HEK293T (cell line): ENCODE measurements at regions not wholly inside any gene's neighbourhood (a gene's known extent, or its start where the extent isn't known, plus 50 kb on each side); places are given as distances from the start of the nearest gene placed in this dataset.
"Not testable (repeated sequence)": the region's sequence is repeated elsewhere in the genome, so short reads cannot be mapped to it uniquely, and the experiment has no call there.

Experiments
- CTCF ChIA-PET: fragments of 350-600 bp; formaldehyde crosslinking; extraction: SDS; loops from one replicate; lab custom pipeline; 2021; ENCODE audit warnings: antibody characterized with exemption, inconsistent platforms; lab: Yijun Ruan, JAX
- POLR2A ChIA-PET: fragments of 350-600 bp; formaldehyde crosslinking; extraction: SDS; loops from one replicate; lab custom pipeline; 2020; ENCODE audit warnings: antibody characterized with exemption, inconsistent platforms; lab: Yijun Ruan, JAX
- DNase-seq: peaks from one replicate; pipeline ENCODE4 v3.0.0; 2012; ENCODE audit warnings: mixed read lengths; ENCODE audit errors: extremely low spot score
- ARNT ChIP-seq: fragments of 450-650 bp; IDR thresholded peaks from 2 replicates; pipeline ENCODE4 v1.6.1; 2017; ENCODE audit warnings: mild to moderate bottlenecking
- BHLHE40 ChIP-seq: fragments of 450-650 bp; IDR thresholded peaks from 2 replicates; pipeline ENCODE4 v1.6.1; 2016; ENCODE audit warnings: mild to moderate bottlenecking, moderate library complexity, borderline replicate concordance
- CTBP1 ChIP-seq: fragments of 450-650 bp; IDR thresholded peaks from 2 replicates; pipeline ENCODE4 v1.6.1; 2016; ENCODE audit warnings: borderline replicate concordance
- ELF4 ChIP-seq: fragments of 450-650 bp; IDR thresholded peaks from 2 replicates; pipeline ENCODE4 v1.6.1; 2017; ENCODE audit warnings: antibody characterized with exemption
- FOXA1 ChIP-seq: fragments of 450-650 bp; IDR thresholded peaks from 2 replicates; pipeline ENCODE4 v1.6.1; 2016; ENCODE audit warnings: mild to moderate bottlenecking
- FOXK2 ChIP-seq: fragments of 450-650 bp; IDR thresholded peaks from 2 replicates; pipeline ENCODE4 v1.6.1; 2016; ENCODE audit warnings: mild to moderate bottlenecking
- FOXM1 ChIP-seq: fragments of 450-650 bp; IDR thresholded peaks from 2 replicates; pipeline ENCODE4 v1.6.1; 2017; ENCODE audit warnings: mild to moderate bottlenecking, borderline replicate concordance
- HDGF ChIP-seq: fragments of 450-650 bp; IDR thresholded peaks from 2 replicates; pipeline ENCODE4 v1.6.1; 2017; ENCODE audit warnings: antibody characterized with exemption, borderline replicate concordance
- L3MBTL2 ChIP-seq: fragments of 450-650 bp; conservative IDR thresholded peaks from 2 replicates; pipeline ENCODE4 v1.6.1; 2016; ENCODE audit warnings: mild to moderate bottlenecking
- LEF1 ChIP-seq: fragments of 450-650 bp; IDR thresholded peaks from 2 replicates; pipeline ENCODE4 v1.6.1; 2017; ENCODE audit warnings: mild to moderate bottlenecking, borderline replicate concordance
- NFRKB ChIP-seq: fragments of 450-650 bp; IDR thresholded peaks from 2 replicates; pipeline ENCODE4 v1.6.1; 2016; ENCODE audit warnings: mild to moderate bottlenecking, moderate library complexity
- SP1 ChIP-seq: fragments of 450-650 bp; IDR thresholded peaks from 2 replicates; pipeline ENCODE4 v1.6.1; 2017
- SUZ12 ChIP-seq: fragments of 450-650 bp; IDR thresholded peaks from 2 replicates; pipeline ENCODE4 v1.6.1; 2016; ENCODE audit warnings: mild to moderate bottlenecking
- TARDBP ChIP-seq: fragments of 450-650 bp; IDR thresholded peaks from 2 replicates; pipeline ENCODE4 v1.6.1; 2016
- ZNF384 ChIP-seq: fragments of 450-650 bp; IDR thresholded peaks from 2 replicates; pipeline ENCODE4 v1.6.1; 2016
- TF ChIP-seq, protein P1 (sequence below): fragments of 450-650 bp; IDR thresholded peaks from 2 replicates; pipeline ENCODE4 v1.6.1; 2016

GRCh38 chr2:41320491-41320890, 727.3 kb upstream of the PKDCC start:
- no peak for DNase-seq
- ChIA-PET POLR2A (no interaction called here), CTCF (no interaction called here)
- TF ChIP-seq, protein P1, sequence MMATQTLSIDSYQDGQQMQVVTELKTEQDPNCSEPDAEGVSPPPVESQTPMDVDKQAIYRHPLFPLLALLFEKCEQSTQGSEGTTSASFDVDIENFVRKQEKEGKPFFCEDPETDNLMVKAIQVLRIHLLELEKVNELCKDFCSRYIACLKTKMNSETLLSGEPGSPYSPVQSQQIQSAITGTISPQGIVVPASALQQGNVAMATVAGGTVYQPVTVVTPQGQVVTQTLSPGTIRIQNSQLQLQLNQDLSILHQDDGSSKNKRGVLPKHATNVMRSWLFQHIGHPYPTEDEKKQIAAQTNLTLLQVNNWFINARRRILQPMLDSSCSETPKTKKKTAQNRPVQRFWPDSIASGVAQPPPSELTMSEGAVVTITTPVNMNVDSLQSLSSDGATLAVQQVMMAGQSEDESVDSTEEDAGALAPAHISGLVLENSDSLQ, result no peak
- no peak for TF ChIP-seq LEF1
- TF ChIP-seq SUZ12, result no peak
- TF ChIP-seq HDGF, result no peak
- no peak for TF ChIP-seq BHLHE40
- TF ChIP-seq NFRKB, result no peak
- TF ChIP-seq FOXM1, result no peak
- TF ChIP-seq FOXA1, result no peak
- no peak for TF ChIP-seq CTBP1
- no peak for TF ChIP-seq L3MBTL2
- TF ChIP-seq TARDBP, result no peak
- TF ChIP-seq ARNT, result no peak
- TF ChIP-seq SP1, result no peak
- TF ChIP-seq FOXK2, result no peak
- no peak for TF ChIP-seq ELF4
- no peak for TF ChIP-seq ZNF384

DNA sequence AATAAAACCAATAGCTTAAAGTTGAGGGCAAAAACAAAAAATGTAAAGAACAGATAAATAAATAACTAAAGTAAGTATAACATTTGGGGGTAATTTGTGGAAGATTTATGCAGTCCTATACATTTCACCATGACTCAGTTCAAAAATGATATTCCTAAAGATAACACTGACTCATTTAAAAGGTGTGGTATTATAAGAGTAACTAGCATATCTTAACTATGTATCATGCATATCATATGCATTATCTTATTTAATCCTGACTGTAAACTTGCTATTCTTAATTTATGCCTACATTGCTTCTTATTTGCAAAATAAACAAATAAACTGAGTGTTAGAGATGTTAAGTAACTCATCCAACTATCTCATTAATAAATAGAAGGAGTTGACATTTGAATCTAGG, 726.5 kb upstream of the PKDCC start:
- DNase-seq, result no peak
- POLR2A ChIA-PET, result no interaction called here
- CTCF ChIA-PET, result no interaction called here
- no peak for TF ChIP-seq FOXA1
- no peak for TF ChIP-seq FOXK2
- no peak for TF ChIP-seq ELF4
- TF ChIP-seq HDGF, result no peak
- TF ChIP-seq FOXM1, result no peak
- no peak for TF ChIP-seq NFRKB
- no peak for TF ChIP-seq SP1
- no peak for TF ChIP-seq ARNT
- no peak for TF ChIP-seq ZNF384
- TF ChIP-seq SUZ12, result no peak
- no peak for TF ChIP-seq TARDBP
- no peak for TF ChIP-seq BHLHE40
- TF ChIP-seq LEF1, result no peak
- TF ChIP-seq L3MBTL2, result no peak

DNA sequence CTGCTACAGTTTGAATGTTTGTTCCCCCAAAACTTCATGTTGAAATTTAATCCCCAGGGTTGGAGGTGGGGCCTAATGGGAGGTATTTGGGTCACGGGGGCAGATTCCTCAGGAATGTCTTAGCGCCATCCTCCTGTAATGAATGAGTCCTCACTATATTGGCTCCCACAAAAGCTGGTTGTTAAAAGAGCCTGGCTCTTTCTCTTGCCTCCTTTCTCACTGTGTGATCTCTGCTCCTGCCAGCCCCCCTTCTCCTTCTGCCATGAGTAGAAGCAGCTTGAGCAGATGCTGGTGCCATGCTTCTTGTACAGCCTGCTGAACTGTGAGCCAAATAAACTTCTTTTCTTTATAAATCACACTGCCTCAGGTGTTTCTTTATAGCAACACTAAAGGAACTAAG, 721.0 kb upstream of the PKDCC start:
- ChIA-PET CTCF (interaction anchor here (0.6 kb wide), 1 partner anchor 595 kb away, joined by 3 read pairs; no protein-coding TSS in a partner anchor), POLR2A (no interaction called here)
- TF ChIP-seq CTBP1, result no peak
- no peak for TF ChIP-seq ARNT
- DNase-seq, result no peak

- POLR2A ChIA-PET, result no interaction called here
- CTCF ChIA-PET, result no interaction called here
- TF ChIP-seq SP1, result no peak
- TF ChIP-seq LEF1, result no peak
- TF ChIP-seq FOXM1, result no peak
- no peak for TF ChIP-seq ARNT
- TF ChIP-seq ZNF384, result no peak
- TF ChIP-seq L3MBTL2, result no peak
- no peak for TF ChIP-seq HDGF
- TF ChIP-seq SUZ12, result no peak
- TF ChIP-seq BHLHE40, result no peak
- TF ChIP-seq ELF4, result no peak
- TF ChIP-seq TARDBP, result no peak
- no peak for TF ChIP-seq NFRKB
- no peak for TF ChIP-seq CTBP1
- no peak for TF ChIP-seq FOXK2
- TF ChIP-seq FOXA1, result no peak
- DNase-seq, result no peak
Measured at GRCh38 chr2:41329040-41329439, 718.8 kb upstream of the PKDCC start.

DNA sequence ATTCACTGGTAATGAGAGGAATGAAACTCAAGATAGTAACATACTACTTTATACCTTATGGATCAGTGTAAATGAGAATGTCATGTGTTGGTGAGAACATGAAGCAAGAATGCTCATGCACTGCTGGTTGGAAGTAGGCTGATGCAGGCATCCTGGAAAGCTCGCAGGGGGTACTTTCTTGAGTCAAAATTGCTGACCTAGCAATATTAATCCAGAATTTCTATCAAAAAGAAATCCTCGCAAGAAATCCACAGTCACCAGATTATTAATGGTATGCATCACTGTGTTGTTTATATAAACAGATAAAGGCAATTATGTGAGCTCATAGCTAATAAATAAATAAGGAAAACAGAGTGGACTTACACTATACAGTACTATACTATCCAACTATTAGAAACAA, 713.7 kb upstream of the PKDCC start:
- POLR2A ChIA-PET, result no interaction called here
- CTCF ChIA-PET, result interaction anchor here (0.6 kb wide), 1 partner anchor 42 kb away, joined by 3 read pairs; no protein-coding TSS in a partner anchor

GRCh38 chr2:41335573-41335972, 712.2 kb upstream of the PKDCC start:
- CTCF ChIA-PET, result not testable (repeated sequence)

More for the DNA sequence above, 713.7 kb upstream of the PKDCC start:
- no peak for DNase-seq
- TF ChIP-seq ZNF384 (no peak), FOXA1 (no peak), ARNT (no peak), LEF1 (no peak)

GRCh38 chr2:41337956-41338355, 709.9 kb upstream of the PKDCC start:
- ChIA-PET POLR2A (no interaction called here), CTCF (no interaction called here)
- DNase-seq, result no peak
- TF ChIP-seq SP1 (no peak), FOXM1 (no peak), NFRKB (no peak), TARDBP (no peak), L3MBTL2 (no peak), FOXK2 (no peak), ARNT (no peak), BHLHE40 (no peak), HDGF (no peak), ELF4 (no peak), FOXA1 (no peak)
- TF ChIP-seq, protein P1, result no peak

More at GRCh38 chr2:41335573-41335972, 712.2 kb upstream of the PKDCC start:
- POLR2A ChIA-PET, DNase-seq: not testable (repeated sequence)
